Activated CD4-positive, alpha-beta T cell treated with anti-CD3 and anti-CD28 coated beads, Interleukin-2, amount 10 ng/mL, durations not matched to agents 7 days and 5 days (primary cell): ENCODE measurements at regions not wholly inside any gene's neighbourhood (a gene's known extent, or its start where the extent isn't known, plus 50 kb on each side); places are given as distances from the start of the nearest gene placed in this dataset.

Source experiments
- CTCF ChIA-PET: fragments of 350-600 bp; sonication (Branson Sonifier 250); formaldehyde crosslinking; loops from one replicate; lab custom pipeline; 2021; ENCODE audit warnings: antibody characterized with exemption; lab: Charles Lee
- POLR2A ChIA-PET: fragments of 350-600 bp; sonication (Branson Sonifier 250); formaldehyde crosslinking; loops from one replicate; lab custom pipeline; 2021; ENCODE audit warnings: antibody characterized with exemption; lab: Charles Lee
- DNase-seq: peaks from one replicate; pipeline ENCODE4 v3.0.0-alpha.2; 2020
- H3K27ac Mint-ChIP-seq: one replicate; pipeline ENCODE4 v1.8.0; 2021; ENCODE audit warnings: mild to moderate bottlenecking, moderate library complexity, mixed read lengths
- H3K27me3 Mint-ChIP-seq: one replicate; pipeline ENCODE4 v1.8.0; 2021; ENCODE audit warnings: mixed read lengths
- H3K36me3 Mint-ChIP-seq: one replicate; pipeline ENCODE4 v1.8.0; 2021; ENCODE audit warnings: low read depth, mixed read lengths
- H3K4me1 Mint-ChIP-seq: one replicate; pipeline ENCODE4 v1.8.0; 2021; ENCODE audit warnings: mixed read lengths
- H3K4me3 Mint-ChIP-seq: one replicate; pipeline ENCODE4 v1.8.0; 2021; ENCODE audit warnings: mild to moderate bottlenecking, moderate library complexity, mixed read lengths
- H3K9me3 Mint-ChIP-seq: one replicate; pipeline ENCODE4 v1.8.0; 2021; ENCODE audit warnings: mixed read lengths

DNA sequence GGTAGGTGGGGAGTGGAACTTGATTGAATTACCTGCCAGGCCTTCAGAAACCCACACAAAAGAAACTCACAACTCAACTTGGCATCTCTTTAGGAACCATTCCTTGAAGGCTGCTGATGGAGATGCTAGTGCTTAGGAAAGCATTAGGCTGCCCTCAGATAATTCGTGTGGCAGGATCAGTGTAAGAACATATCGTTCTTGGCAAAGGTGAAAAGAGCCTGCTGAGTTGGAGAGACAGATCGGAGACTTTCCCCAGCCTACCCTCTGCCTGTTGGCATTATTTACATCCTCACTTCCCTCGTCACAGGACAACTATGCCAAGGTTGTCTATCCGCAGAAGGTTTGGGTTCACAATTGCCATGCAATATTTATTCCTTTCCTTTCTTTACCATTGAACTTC is 120.0 kb upstream of the HS3ST3A1 start:
- H3K27ac Mint-ChIP-seq: no peak overlapping the region
- H3K4me3 Mint-ChIP-seq: no peak overlapping the region
- no peaks in the 10 kb centered on the region for H3K9me3 Mint-ChIP-seq
- DNase-seq: no peak
- no peaks in the 10 kb centered on the region for H3K36me3 Mint-ChIP-seq
- ChIA-PET POLR2A (no interaction called here), CTCF (no interaction called here)
- no peaks in the 10 kb centered on the region for H3K27me3 Mint-ChIP-seq
- no peaks in the 10 kb centered on the region for H3K4me1 Mint-ChIP-seq

DNA sequence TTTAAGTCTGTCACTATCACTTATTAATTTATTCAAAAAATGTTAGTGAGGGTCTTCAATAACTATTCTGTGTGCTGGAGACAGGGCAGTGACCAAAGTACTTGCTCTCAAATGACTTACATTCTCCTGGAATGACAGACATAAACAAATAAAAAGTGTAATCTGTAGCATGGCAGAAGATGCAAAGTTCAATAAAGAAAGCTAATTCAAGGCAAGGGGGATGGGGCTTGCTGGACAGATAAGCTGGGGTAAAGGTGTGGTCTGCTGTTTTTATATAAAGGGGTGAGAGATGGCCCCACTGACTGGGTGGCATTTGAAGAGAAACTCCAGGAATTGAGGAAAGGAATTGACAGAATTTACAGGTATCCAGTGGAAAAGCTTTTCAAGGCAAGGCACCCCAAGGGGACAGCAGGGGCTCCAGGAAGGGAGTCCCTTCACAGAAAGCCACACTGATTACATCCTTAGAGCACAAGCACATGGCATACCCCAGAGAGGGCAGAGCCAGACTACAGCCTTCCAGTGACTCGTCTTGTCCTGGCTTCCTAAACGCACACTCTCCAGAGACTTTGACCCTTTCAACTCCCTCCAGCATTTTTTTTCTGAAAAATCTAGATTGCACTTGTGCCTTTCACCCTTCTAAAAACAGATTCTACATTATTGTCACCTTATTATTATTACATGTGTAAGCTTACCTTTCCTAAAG is 123.7 kb upstream of the HS3ST3A1 start:
- Mint-ChIP-seq H3K4me1 (no peaks in the 10 kb centered on the region), H3K36me3 (no peaks in the 10 kb centered on the region), H3K27ac (no peak overlapping the region), H3K27me3 (no peaks in the 10 kb centered on the region), H3K9me3 (no peaks in the 10 kb centered on the region), H3K4me3 (no peak overlapping the region)
- ChIA-PET POLR2A (no interaction called here), CTCF (no interaction called here)
- no peak for DNase-seq

DNA sequence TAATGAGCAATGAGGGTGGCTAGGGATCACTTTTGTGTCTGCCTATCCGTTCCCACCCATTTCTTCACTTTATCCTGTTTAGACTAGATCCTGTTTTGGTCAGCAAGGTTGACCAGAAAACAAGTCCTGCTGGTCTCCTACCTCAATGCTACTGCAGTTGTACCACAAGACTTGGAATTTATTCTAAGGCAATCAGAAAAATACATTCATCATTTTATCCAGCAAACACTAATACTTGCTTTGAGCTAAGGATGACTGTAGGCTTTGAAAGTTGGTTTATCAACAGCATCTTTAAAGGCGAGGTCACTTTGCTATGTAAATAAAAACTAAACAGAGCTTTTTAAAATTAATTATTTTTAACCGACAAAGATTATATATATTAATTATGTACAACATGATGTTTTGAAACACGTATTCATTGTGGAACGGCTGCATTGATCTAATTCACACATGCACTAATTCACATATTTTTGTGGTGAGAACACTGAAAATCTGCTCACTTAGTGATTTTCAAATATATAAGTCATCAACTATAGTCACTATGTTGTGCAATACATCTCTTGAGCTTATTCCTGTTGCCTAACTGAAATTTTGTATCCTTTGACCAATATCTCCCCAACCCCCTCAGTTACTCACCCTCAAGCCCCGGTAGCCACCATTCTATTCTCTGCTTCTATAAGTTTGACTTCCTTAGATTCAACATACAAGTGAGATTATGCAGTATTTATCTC is 125.9 kb upstream of the HS3ST3A1 start:
- ChIA-PET POLR2A (no interaction called here), CTCF (no interaction called here)
- Mint-ChIP-seq H3K27me3 (no peaks in the 10 kb centered on the region), H3K4me3 (no peak overlapping the region), H3K4me1 (no peaks in the 10 kb centered on the region), H3K9me3 (no peaks in the 10 kb centered on the region), H3K36me3 (no peaks in the 10 kb centered on the region), H3K27ac (no peak overlapping the region)
- no peak for DNase-seq

DNA sequence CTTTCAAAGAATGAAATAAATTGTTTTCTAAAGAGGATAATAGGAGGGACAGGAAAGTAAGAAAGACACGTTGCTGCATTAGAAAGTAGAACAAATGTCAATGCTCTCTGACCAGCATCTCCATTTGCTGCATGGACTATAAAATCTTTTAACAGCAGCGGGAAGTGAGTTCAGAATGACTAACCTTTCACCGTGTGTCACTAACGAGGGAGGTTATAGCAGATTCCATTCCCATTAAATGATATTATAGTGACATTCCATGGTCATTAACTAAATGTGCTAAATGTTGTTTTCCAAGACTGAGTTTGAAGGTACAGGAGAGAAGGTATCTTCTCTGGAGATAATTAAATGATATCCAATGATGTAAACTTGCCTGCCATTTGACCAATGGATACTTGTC is 127.1 kb upstream of the HS3ST3A1 start:
- no peak for DNase-seq
- H3K27me3 Mint-ChIP-seq: no peaks in the 10 kb centered on the region
- H3K4me3 Mint-ChIP-seq: no peak overlapping the region
- CTCF ChIA-PET: no interaction called here
- H3K9me3 Mint-ChIP-seq: no peaks in the 10 kb centered on the region
- no peak overlapping the region for H3K27ac Mint-ChIP-seq
- POLR2A ChIA-PET: no interaction called here
- H3K36me3 Mint-ChIP-seq: no peaks in the 10 kb centered on the region
- no peaks in the 10 kb centered on the region for H3K4me1 Mint-ChIP-seq

DNA sequence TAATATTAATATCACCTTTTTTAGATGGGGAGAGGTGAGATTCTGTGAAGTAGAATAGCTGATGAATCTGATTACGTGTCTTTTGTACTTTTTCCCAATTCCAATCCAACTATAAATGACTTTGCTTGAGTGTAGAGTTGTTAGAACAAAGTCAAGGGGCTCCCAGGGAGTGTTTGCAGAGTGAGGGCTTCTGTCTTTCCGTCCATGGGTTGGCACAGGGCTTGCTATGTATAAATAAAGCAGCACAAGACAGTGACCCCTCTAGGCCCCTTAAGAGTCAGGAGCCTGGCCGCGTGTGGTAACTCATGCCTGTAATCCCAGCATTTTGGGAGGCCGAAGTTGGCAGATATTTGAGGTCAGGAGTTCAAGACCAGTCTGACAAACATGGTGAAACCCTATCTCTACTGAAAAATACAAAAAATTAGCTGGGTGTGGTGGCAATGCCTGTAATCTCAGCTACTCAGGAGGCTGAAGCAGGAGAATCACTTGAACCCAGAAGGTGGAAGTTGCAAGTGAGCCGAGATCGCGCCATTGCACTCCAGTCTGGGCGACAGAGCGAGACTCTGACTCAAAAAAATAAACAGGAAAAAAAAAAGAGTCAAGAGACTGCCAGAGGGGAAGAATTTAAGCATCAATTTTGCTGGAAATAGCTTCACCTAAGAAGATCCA is 127.9 kb upstream of the HS3ST3A1 start:
- H3K9me3 Mint-ChIP-seq: no peaks in the 10 kb centered on the region
- no peak overlapping the region for H3K4me3 Mint-ChIP-seq
- H3K36me3 Mint-ChIP-seq: no peaks in the 10 kb centered on the region
- H3K27ac Mint-ChIP-seq: no peak overlapping the region
- no peak for DNase-seq
- no peaks in the 10 kb centered on the region for H3K27me3 Mint-ChIP-seq
- ChIA-PET POLR2A (no interaction called here), CTCF (no interaction called here)
- H3K4me1 Mint-ChIP-seq: no peaks in the 10 kb centered on the region

DNA sequence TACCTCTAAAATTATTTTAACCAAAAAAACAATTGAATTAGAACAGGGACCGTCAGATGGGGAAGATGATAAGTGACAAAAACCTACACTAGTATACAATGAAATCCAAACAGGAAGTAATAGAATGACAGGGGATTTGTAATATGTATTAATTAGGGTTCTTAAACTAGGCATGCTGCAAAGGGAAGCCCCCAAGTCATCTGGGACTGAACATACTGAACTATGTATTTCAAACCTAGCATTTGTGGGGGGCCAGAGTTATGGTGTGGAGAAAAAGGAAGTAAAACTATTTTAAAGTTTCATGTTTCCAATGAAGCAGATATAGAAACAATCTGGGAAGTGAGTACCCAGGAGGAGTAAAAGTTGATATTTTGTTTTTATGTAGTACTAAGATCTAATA is 133.2 kb upstream of the HS3ST3A1 start:
- no peaks in the 10 kb centered on the region for H3K27me3 Mint-ChIP-seq
- H3K4me1 Mint-ChIP-seq: no peaks in the 10 kb centered on the region
- DNase-seq: no peak
- CTCF ChIA-PET: no interaction called here
- H3K27ac Mint-ChIP-seq: no peak overlapping the region
- no peaks in the 10 kb centered on the region for H3K9me3 Mint-ChIP-seq
- no peak overlapping the region for H3K4me3 Mint-ChIP-seq
- H3K36me3 Mint-ChIP-seq: no peaks in the 10 kb centered on the region
- POLR2A ChIA-PET: no interaction called here

DNA sequence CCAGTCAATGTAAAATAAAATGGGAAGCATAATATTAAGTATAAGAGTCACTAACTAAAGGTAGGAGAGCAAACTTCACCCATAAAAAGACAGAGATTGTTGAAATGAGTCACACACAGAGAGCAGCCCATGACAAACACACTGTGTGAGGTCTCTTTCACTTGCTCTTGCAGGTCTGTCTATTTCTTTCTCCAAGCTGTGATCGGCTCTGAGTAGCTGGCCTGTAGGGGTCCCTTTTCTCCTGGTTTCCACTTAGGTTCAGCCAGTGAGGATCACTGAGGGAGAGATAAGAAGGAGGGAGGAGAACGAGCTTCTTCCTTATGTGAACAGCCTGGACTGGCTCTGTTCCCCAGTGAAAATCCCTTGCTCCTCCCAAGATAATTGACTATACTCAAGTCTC is 133.7 kb upstream of the HS3ST3A1 start:
- Mint-ChIP-seq H3K4me1 (no peaks in the 10 kb centered on the region), H3K27ac (no peak overlapping the region), H3K9me3 (no peaks in the 10 kb centered on the region), H3K4me3 (no peak overlapping the region), H3K36me3 (no peaks in the 10 kb centered on the region), H3K27me3 (no peaks in the 10 kb centered on the region)
- POLR2A ChIA-PET: no interaction called here
- DNase-seq: no peak
- CTCF ChIA-PET: no interaction called here

DNA sequence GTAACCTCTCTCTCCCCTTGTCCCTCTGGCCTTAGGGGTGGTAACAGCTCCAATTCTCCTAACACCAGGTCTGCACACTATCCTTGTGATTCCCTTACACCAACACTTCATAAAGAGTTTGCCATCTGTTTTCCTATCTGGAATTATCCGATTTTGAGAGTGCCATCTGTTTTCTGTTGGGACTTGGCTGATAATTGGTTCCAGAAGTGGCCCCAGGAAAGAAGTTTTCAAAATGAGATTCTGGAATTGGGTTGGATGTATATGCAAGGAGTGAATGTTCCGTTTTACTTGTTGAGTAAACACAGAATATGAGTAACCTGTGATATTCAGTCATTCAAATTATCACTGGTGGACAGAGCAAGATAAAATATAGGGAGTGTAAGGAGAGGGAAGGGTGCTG is 134.1 kb upstream of the HS3ST3A1 start:
- Mint-ChIP-seq H3K4me3 (no peak overlapping the region), H3K4me1 (no peaks in the 10 kb centered on the region), H3K36me3 (no peaks in the 10 kb centered on the region), H3K9me3 (no peaks in the 10 kb centered on the region), H3K27me3 (no peaks in the 10 kb centered on the region), H3K27ac (no peak overlapping the region)
- ChIA-PET CTCF (no interaction called here), POLR2A (no interaction called here)
- DNase-seq: no peak

DNA sequence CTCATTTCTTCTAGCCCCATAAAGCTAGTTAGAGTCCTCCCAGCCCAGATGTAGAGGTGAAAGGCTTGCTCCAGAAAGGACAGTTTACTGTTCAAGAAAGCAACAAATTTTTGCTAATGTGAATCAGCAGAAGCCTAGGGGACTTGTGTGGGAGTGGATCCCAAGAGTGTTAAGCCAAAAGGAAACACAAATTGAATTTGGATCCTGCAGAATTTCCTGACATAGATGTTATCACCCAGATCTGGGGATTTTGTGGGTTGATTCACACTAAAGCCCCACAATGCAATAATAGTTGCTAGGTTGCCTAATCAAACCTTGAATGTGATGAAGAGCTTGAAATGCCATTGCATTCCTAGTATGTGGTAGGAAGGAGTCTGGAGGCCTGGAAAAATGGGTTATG is 135.2 kb upstream of the HS3ST3A1 start:
- H3K9me3 Mint-ChIP-seq: no peaks in the 10 kb centered on the region
- H3K4me3 Mint-ChIP-seq: no peak overlapping the region
- H3K27me3 Mint-ChIP-seq: no peaks in the 10 kb centered on the region
- no peaks in the 10 kb centered on the region for H3K36me3 Mint-ChIP-seq
- H3K27ac Mint-ChIP-seq: no peak overlapping the region
- ChIA-PET POLR2A (no interaction called here), CTCF (interaction anchor here (0.6 kb wide), 1 partner anchor 931 kb away, joined by 4 read pairs; no protein-coding TSS in a partner anchor)
- no peaks in the 10 kb centered on the region for H3K4me1 Mint-ChIP-seq
- no peak for DNase-seq

DNA sequence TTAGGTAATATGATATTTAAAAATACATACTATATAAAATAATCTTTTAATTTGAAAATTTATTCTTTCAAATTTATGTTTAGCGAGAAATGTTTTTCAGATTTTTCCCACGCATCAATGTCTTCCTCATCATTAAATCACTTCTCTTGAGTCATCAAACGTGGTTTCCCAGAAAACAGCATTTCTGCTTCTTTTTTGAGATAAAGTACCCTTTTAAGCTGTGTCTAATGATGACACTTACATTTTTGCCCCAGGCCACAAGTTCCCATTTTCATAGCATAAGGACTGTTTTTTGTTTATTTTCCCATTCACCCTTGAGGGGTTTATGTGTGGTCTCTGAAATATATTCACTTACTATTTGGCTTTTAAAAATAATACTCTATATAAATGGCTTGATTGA is 139.0 kb upstream of the HS3ST3A1 start:
- POLR2A ChIA-PET: no interaction called here
- CTCF ChIA-PET: no interaction called here
- H3K9me3 Mint-ChIP-seq: no peaks in the 10 kb centered on the region
- no peaks in the 10 kb centered on the region for H3K36me3 Mint-ChIP-seq
- H3K27ac Mint-ChIP-seq: no peak overlapping the region
- H3K27me3 Mint-ChIP-seq: no peaks in the 10 kb centered on the region
- no peak for DNase-seq
- H3K4me1 Mint-ChIP-seq: no peaks in the 10 kb centered on the region
- H3K4me3 Mint-ChIP-seq: no peak overlapping the region

DNA sequence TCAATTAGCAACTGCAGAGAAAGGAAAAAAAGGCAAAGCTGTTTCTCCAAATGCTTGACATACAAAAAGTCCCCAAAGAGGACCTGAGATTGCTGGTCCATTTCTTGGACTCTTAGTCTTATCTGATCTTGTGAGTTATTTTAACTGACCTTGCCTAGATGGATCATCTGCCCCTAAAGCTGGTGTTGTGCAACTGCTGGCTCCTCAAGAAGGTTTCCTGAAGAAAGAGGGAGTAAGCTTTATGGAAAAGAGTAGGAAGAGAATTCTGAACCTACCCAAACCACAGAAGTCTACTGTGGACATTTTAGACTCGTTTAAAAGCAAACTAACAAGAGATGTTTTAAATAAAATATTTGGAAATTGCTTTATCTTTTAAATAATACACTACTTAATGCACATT is 140.0 kb upstream of the HS3ST3A1 start:
- H3K4me3 Mint-ChIP-seq: no peak overlapping the region
- H3K27me3 Mint-ChIP-seq: no peaks in the 10 kb centered on the region
- no peaks in the 10 kb centered on the region for H3K9me3 Mint-ChIP-seq
- no peak overlapping the region for H3K27ac Mint-ChIP-seq
- H3K4me1 Mint-ChIP-seq: no peaks in the 10 kb centered on the region
- no peak for DNase-seq
- CTCF ChIA-PET: no interaction called here
- POLR2A ChIA-PET: no interaction called here
- H3K36me3 Mint-ChIP-seq: no peaks in the 10 kb centered on the region

DNA sequence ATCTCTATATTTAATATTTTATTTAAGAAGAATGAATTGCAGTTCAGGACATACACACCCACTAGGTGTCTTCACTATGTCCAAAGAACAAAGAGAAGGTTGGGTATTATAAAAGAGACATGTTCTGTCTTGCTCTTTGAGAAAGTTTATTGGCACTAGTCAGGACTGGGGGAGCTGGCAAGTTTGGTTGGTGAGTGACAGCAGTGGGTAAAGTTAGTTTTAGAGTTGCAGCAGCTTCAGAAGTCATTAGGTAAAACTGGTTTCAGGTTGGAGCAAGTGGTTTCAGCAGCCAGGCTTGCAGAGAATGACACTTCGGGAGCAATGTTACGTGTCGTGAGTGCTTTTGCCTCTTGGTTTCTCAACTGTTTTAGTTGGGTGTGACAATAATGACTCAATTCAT is 142.2 kb upstream of the HS3ST3A1 start:
- DNase-seq: no peak
- ChIA-PET POLR2A (no interaction called here), CTCF (no interaction called here)
- Mint-ChIP-seq H3K4me3 (no peak overlapping the region), H3K9me3 (no peaks in the 10 kb centered on the region), H3K27me3 (no peaks in the 10 kb centered on the region), H3K27ac (no peak overlapping the region), H3K36me3 (no peaks in the 10 kb centered on the region), H3K4me1 (no peaks in the 10 kb centered on the region)

DNA sequence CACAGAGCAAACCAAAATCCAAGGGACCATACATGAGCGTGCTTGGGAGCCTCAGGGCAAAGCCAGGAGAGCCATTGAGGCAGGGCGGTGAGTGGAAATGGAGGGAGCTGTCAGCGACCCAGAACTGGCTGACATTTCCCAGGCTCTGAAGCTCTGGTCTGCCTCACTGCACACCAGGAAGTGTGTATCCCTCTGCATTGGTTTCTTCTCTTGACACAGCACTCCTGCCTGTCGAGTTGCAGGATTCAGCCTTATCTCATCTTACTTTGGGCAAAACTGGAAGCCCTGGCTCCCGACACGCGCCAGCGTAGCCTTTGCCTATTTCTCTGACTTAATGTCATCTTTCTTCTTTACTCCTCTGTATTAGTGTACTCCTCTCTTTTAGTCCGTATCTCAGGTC is 144.7 kb upstream of the HS3ST3A1 start:
- CTCF ChIA-PET: no interaction called here
- no peaks in the 10 kb centered on the region for H3K4me1 Mint-ChIP-seq
- H3K27me3 Mint-ChIP-seq: no peaks in the 10 kb centered on the region
- no peak overlapping the region for H3K4me3 Mint-ChIP-seq
- no peaks in the 10 kb centered on the region for H3K9me3 Mint-ChIP-seq
- no peaks in the 10 kb centered on the region for H3K36me3 Mint-ChIP-seq
- no peak overlapping the region for H3K27ac Mint-ChIP-seq
- no peak for DNase-seq
- POLR2A ChIA-PET: no interaction called here
